Keratinocyte (primary cell): ENCODE measurements at regions not wholly inside any gene's neighbourhood (a gene's known extent, or its start where the extent isn't known, plus 50 kb on each side); places are given as distances from the start of the nearest gene placed in this dataset.

Source experiments
- EZH2 ChIP-seq: IDR thresholded peaks from one replicate; pipeline ENCODE4 v1.6.1; 2012; ENCODE audit warnings: inconsistent platforms, mild to moderate bottlenecking, low read length, moderate library complexity
- TF ChIP-seq, protein P1 (sequence below), 3 experiments: IDR thresholded peaks in 1 of 3; conservative IDR thresholded peaks in 1 of 3; optimal IDR thresholded peaks in 1 of 3; 2 replicates in 2 of 3; 3 replicates in 1 of 3; pipeline versions ENCODE3 to v1.5.1; 2011; ENCODE audit warnings: low read length in 3 of 3, mild to moderate bottlenecking in 3 of 3, moderate library complexity in 2 of 3, control low read depth in 1 of 3, inconsistent platforms in 1 of 3; ENCODE audit not compliant: insufficient read depth in 2 of 3; ENCODE audit errors: extremely low read depth in 1 of 3

DNA sequence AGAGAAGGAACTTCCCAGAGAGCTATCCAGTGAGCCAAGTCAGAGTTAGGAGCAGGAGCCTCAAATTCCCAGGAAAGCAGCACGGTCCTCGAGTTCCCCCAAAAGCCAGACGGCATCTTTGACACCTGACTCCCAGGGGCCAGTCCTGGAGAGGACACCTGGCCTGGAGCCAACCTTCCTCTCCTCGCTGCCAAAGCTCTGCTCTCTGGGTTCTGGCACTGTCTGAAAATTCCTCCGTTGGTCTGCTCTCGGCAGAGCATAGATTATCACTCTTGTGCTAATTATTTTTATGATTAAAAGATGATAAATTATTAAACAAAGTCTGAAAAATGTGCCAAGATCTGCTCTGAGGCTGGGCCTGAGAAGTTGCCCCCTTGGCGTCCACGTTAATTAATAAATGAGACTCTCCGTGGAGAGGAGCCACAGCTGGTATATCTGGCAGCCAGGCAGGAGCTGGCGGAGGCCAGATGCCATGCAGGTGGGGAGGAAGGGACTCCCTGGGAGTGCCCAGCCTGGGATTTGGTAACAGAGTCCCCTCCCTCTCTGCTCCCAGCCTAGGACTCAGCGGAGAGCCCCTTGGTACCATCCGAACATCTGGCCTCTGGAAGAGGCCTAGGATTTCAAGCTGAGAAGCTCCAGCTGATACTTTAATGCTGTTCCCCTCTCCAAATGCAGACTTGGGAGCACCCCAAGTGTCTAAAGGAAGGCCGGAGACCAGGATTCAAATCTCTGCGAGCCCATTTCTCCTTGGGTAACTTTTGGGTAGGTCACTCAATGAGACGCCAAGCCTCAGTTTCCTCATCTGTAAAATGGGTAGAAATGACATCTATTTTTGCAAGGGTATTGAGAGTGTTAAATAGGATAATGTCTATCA lies 163.7 kb upstream of the POU3F1 start:
- TF ChIP-seq, protein P1, sequence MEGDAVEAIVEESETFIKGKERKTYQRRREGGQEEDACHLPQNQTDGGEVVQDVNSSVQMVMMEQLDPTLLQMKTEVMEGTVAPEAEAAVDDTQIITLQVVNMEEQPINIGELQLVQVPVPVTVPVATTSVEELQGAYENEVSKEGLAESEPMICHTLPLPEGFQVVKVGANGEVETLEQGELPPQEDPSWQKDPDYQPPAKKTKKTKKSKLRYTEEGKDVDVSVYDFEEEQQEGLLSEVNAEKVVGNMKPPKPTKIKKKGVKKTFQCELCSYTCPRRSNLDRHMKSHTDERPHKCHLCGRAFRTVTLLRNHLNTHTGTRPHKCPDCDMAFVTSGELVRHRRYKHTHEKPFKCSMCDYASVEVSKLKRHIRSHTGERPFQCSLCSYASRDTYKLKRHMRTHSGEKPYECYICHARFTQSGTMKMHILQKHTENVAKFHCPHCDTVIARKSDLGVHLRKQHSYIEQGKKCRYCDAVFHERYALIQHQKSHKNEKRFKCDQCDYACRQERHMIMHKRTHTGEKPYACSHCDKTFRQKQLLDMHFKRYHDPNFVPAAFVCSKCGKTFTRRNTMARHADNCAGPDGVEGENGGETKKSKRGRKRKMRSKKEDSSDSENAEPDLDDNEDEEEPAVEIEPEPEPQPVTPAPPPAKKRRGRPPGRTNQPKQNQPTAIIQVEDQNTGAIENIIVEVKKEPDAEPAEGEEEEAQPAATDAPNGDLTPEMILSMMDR (optimal IDR thresholded peaks at IDR 0.05 in 1 of 3, IDR thresholded peaks at IDR 0.05 in 1 of 3, conservative IDR thresholded peaks at IDR 0.05 in 1 of 3; ENCODE audit: extremely low read depth in 1 of 3, insufficient read depth in 2 of 3, low read length in 3 of 3): no peak
- TF ChIP-seq EZH2: no peak
